ENCODE measurements at regions not wholly inside any gene's neighbourhood (a gene's known extent, or its start where the extent isn't known, plus 50 kb on each side); places are given as distances from the start of the nearest gene placed in this dataset.

DNA sequence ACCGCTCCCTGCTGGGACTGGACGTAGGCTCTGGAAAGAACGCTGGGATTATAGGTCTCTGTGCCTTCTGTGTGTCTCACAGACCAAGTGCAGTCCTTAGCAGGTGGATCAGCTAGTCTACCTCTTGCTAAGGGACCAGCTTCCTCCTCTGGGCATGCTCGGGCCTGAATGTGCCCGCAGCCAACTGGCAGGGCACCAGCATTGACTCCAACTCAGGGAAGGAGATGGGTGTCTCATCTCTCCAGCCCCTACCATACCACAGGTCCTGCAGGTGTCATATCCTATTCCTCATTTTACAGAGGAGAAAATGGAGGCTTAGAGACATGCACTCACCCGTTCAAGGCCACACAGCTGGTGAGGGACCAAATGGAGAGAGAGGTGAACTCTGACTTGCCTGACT is 340.2 kb downstream of the PTPRU start:
- TF ChIP-seq FOXP2 (optimal IDR thresholded peaks at IDR 0.05; ENCODE audit: borderline replicate concordance, extremely low read depth, extremely low read length, insufficient read depth) (no peak), POLR2AphosphoS5 (IDR thresholded peaks at IDR 0.05; ENCODE audit: low read depth, low read length) (no peak), TAF1 (IDR thresholded peaks at IDR 0.05; ENCODE audit: borderline replicate concordance, insufficient read depth, low read length) (no peak), SIN3A (IDR thresholded peaks at IDR 0.05; ENCODE audit: borderline replicate concordance, insufficient read depth, low read length) (no peak)
- TF ChIP-seq, protein P1, sequence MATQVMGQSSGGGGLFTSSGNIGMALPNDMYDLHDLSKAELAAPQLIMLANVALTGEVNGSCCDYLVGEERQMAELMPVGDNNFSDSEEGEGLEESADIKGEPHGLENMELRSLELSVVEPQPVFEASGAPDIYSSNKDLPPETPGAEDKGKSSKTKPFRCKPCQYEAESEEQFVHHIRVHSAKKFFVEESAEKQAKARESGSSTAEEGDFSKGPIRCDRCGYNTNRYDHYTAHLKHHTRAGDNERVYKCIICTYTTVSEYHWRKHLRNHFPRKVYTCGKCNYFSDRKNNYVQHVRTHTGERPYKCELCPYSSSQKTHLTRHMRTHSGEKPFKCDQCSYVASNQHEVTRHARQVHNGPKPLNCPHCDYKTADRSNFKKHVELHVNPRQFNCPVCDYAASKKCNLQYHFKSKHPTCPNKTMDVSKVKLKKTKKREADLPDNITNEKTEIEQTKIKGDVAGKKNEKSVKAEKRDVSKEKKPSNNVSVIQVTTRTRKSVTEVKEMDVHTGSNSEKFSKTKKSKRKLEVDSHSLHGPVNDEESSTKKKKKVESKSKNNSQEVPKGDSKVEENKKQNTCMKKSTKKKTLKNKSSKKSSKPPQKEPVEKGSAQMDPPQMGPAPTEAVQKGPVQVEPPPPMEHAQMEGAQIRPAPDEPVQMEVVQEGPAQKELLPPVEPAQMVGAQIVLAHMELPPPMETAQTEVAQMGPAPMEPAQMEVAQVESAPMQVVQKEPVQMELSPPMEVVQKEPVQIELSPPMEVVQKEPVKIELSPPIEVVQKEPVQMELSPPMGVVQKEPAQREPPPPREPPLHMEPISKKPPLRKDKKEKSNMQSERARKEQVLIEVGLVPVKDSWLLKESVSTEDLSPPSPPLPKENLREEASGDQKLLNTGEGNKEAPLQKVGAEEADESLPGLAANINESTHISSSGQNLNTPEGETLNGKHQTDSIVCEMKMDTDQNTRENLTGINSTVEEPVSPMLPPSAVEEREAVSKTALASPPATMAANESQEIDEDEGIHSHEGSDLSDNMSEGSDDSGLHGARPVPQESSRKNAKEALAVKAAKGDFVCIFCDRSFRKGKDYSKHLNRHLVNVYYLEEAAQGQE (IDR thresholded peaks at IDR 0.05; ENCODE audit: insufficient read depth in 1 of 2, low read depth in 2 of 2, low read length in 2 of 2) = no peak

DNA sequence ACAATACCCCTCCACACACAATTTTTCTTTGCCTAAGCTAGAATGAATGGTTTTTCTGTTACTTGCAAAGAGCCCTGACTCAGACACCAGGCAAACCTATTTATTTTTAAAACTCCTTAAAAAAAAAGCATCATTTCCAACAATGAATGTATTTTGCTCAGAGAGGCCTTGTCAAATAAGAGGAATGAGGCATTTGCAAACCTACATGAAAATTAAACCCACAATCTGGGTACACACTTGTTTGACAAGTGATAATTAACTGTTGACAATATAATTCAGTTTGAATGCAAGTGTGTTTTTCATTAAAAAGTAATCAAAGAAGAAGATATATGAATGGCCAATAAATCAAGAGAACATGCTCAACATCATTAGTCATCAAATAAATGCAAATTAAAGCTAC is 339.5 kb downstream of the PTPRU start:
- no peak for TF ChIP-seq POLR2AphosphoS5 (IDR thresholded peaks at IDR 0.05; ENCODE audit: low read depth, low read length)
- no peak for TF ChIP-seq TAF1 (IDR thresholded peaks at IDR 0.05; ENCODE audit: borderline replicate concordance, insufficient read depth, low read length)
- no peak for TF ChIP-seq FOXP2 (optimal IDR thresholded peaks at IDR 0.05; ENCODE audit: borderline replicate concordance, extremely low read depth, extremely low read length, insufficient read depth)
- TF ChIP-seq, protein P1 (IDR thresholded peaks at IDR 0.05; ENCODE audit: insufficient read depth in 1 of 2, low read depth in 2 of 2, low read length in 2 of 2) = no peak
- TF ChIP-seq SIN3A (IDR thresholded peaks at IDR 0.05; ENCODE audit: borderline replicate concordance, insufficient read depth, low read length) = no peak

DNA sequence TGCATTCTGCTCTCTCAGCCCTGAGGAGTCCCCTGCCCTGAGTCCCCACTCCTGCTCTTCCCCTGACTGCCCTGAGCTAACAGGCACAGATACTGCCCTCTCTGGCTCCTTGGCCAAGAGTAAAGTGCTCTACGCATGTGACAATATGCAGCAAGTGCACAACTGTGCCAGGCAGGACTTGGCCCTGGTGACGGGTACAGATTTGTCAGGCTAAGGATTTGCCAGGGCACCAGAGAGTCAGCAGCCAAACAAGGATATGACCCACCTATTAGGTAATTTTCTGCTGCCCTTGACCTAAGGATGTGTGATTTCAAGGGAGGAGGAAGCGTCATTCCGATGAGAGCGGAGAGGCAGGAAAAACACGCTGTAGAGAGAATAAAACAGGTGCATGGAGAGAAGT is 339.0 kb downstream of the PTPRU start:
- TF ChIP-seq FOXP2 (optimal IDR thresholded peaks at IDR 0.05; ENCODE audit: borderline replicate concordance, extremely low read depth, extremely low read length, insufficient read depth) (no peak), POLR2AphosphoS5 (IDR thresholded peaks at IDR 0.05; ENCODE audit: low read depth, low read length) (no peak), SIN3A (IDR thresholded peaks at IDR 0.05; ENCODE audit: borderline replicate concordance, insufficient read depth, low read length) (no peak), TAF1 (IDR thresholded peaks at IDR 0.05; ENCODE audit: borderline replicate concordance, insufficient read depth, low read length) (no peak)
- TF ChIP-seq, protein P1 (IDR thresholded peaks at IDR 0.05; ENCODE audit: insufficient read depth in 1 of 2, low read depth in 2 of 2, low read length in 2 of 2) = no peak

DNA sequence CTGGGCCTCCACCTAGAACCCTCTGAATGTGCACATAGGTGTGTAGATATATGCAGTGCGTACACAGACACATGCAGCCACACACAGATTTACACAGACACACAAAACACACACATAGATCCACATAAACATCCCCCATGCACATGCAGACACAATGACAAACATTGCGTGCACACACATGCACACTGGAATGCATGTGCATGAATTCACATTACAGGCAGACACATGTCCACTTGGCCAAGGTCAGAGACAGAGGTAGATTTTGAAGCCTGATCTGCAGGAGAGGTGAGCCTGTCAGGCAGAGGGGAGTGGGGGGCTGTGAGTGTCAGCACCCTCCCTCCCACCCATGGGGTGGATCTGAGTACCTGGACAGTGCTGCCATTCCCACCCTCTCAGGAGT is 338.5 kb downstream of the PTPRU start:
- TF ChIP-seq FOXP2 (optimal IDR thresholded peaks at IDR 0.05; ENCODE audit: borderline replicate concordance, extremely low read depth, extremely low read length, insufficient read depth) (no peak), POLR2AphosphoS5 (IDR thresholded peaks at IDR 0.05; ENCODE audit: low read depth, low read length) (no peak), SIN3A (IDR thresholded peaks at IDR 0.05; ENCODE audit: borderline replicate concordance, insufficient read depth, low read length) (no peak), TAF1 (IDR thresholded peaks at IDR 0.05; ENCODE audit: borderline replicate concordance, insufficient read depth, low read length) (no peak)
- TF ChIP-seq, protein P1 (IDR thresholded peaks at IDR 0.05; ENCODE audit: insufficient read depth in 1 of 2, low read depth in 2 of 2, low read length in 2 of 2) = no peak

All from PFSK-1 (cell line).